IMR-90 (cell line): ENCODE measurements at regions not wholly inside any gene's neighbourhood (a gene's known extent, or its start where the extent isn't known, plus 50 kb on each side); places are given as distances from the start of the nearest gene placed in this dataset.
"Not testable (repeated sequence)": the region's sequence is repeated elsewhere in the genome, so short reads cannot be mapped to it uniquely, and the experiment has no call there.

ENCODE experiments used
- ATAC-seq: fragments of 200-7000 bp; cut with Tn5 transposase; 2 replicates; pipeline ENCODE4 v1.9.1; 2020; ENCODE audit warnings: low read depth, mild to moderate bottlenecking, moderate library complexity
- BruUV-seq: library from RNA; stranded (reverse); fragments of 400-500 nt; replicated peaks from 2 replicates; lab custom pipeline; 2021; lab: Mats Ljungman, UMichigan
- CTCF ChIA-PET: fragments of 300-600 bp; formaldehyde crosslinking; extraction: SDS; loops from one replicate; lab custom pipeline; 2021; ENCODE audit warnings: antibody characterized with exemption; lab: Yijun Ruan, JAX
- POLR2A ChIA-PET: fragments of 300-600 bp; sonication (Branson Sonifier 250); formaldehyde crosslinking; loops from one replicate; lab custom pipeline; 2022; ENCODE audit warnings: antibody characterized with exemption; ENCODE audit not compliant: unreplicated experiment; lab: Charles Lee
- DNase-seq: peaks from one replicate; pipeline ENCODE4 v3.0.0; 2013
- H2AFZ ChIP-seq: replicated peaks from 2 replicates; pipeline ENCODE3; 2013; ENCODE audit warnings: low read length, mild to moderate bottlenecking; ENCODE audit not compliant: poor library complexity
- H2AK5ac ChIP-seq: 2 replicates; pipeline ENCODE4 v1.6.1; 2013; ENCODE audit warnings: low read depth, low read length, inconsistent platforms
- H2AK9ac ChIP-seq: replicated peaks from 2 replicates; pipeline ENCODE3; 2013; ENCODE audit warnings: mild to moderate bottlenecking, low read depth, low read length, moderate library complexity; ENCODE audit not compliant: poor library complexity
- H2BK120ac ChIP-seq: 2 replicates; pipeline ENCODE4 v1.6.1; 2013; ENCODE audit warnings: low read depth, low read length, inconsistent platforms
- H2BK15ac ChIP-seq: 3 replicates; pipeline ENCODE4 v1.6.1; 2013; ENCODE audit warnings: low read depth, low read length, inconsistent platforms
- H2BK20ac ChIP-seq: 2 replicates; pipeline ENCODE4 v1.6.1; 2013; ENCODE audit warnings: low read depth, mild to moderate bottlenecking, inconsistent platforms, low read length, moderate library complexity
- H2BK5ac ChIP-seq: 2 replicates; pipeline ENCODE4 v1.6.1; 2013; ENCODE audit warnings: mild to moderate bottlenecking, low read depth, low read length, inconsistent platforms; ENCODE audit not compliant: poor library complexity, severe bottlenecking
- H3K14ac ChIP-seq: replicated peaks from 2 replicates; pipeline ENCODE4 v1.6.1; 2013; ENCODE audit warnings: low read depth, low read length, inconsistent platforms
- H3K18ac ChIP-seq: 2 replicates; pipeline ENCODE4 v1.6.1; 2013; ENCODE audit warnings: low read depth, low read length, control low read depth
- H3K23ac ChIP-seq: 2 replicates; pipeline ENCODE4 v1.6.1; 2013; ENCODE audit warnings: low read depth, low read length, inconsistent platforms
- H3K27ac ChIP-seq: 2 replicates; pipeline ENCODE4 v1.5.1; 2013; ENCODE audit warnings: mild to moderate bottlenecking, control low read depth, low read length; ENCODE audit not compliant: insufficient read depth
- H3K27me3 ChIP-seq: 2 replicates; pipeline ENCODE4 v1.6.1; 2013; ENCODE audit warnings: low read length; ENCODE audit not compliant: control insufficient read depth, insufficient read depth
- H3K36me3 ChIP-seq: 2 replicates; pipeline ENCODE4 v1.6.1; 2013; ENCODE audit warnings: low read length, mixed read lengths; ENCODE audit not compliant: control insufficient read depth, insufficient read depth
- H3K4ac ChIP-seq: 2 replicates; pipeline ENCODE4 v1.6.1; 2013; ENCODE audit warnings: low read depth, low read length, inconsistent platforms
- H3K4me1 ChIP-seq: 2 replicates; pipeline ENCODE4 v1.6.1; 2013; ENCODE audit warnings: low read length, mixed read lengths; ENCODE audit not compliant: control insufficient read depth, insufficient read depth
- H3K4me2 ChIP-seq: 2 replicates; pipeline ENCODE4 v1.6.1; 2013; ENCODE audit warnings: low read depth, mild to moderate bottlenecking, control low read depth, low read length, moderate library complexity
- H3K4me3 ChIP-seq: 2 replicates; pipeline ENCODE4 v1.5.1; 2013; ENCODE audit warnings: low read depth, mild to moderate bottlenecking, control low read depth, low read length, moderate library complexity; ENCODE audit not compliant: insufficient read depth
- H3K56ac ChIP-seq: 2 replicates; pipeline ENCODE4 v1.6.1; 2013; ENCODE audit warnings: low read length, inconsistent platforms; ENCODE audit not compliant: insufficient read depth; ENCODE audit errors: extremely low read depth
- H3K79me1 ChIP-seq, 2 experiments: 2 replicates each; pipeline ENCODE4 v1.6.1; 2013; ENCODE audit warnings: low read length in 2 of 2, inconsistent platforms in 1 of 2, low read depth in 1 of 2
- H3K9ac ChIP-seq: 2 replicates; pipeline ENCODE4 v1.6.1; 2013; ENCODE audit warnings: low read depth, low read length, control low read depth
- H3K9me1 ChIP-seq: 2 replicates; pipeline ENCODE4 v1.6.1; 2013; ENCODE audit warnings: low read length, inconsistent platforms; ENCODE audit not compliant: insufficient read depth
- H3K9me3 ChIP-seq: 2 replicates; pipeline ENCODE4 v1.6.1; 2013; ENCODE audit warnings: low read length; ENCODE audit not compliant: control insufficient read depth, insufficient read depth
- H4K20me1 ChIP-seq: 2 replicates; pipeline ENCODE4 v1.6.1; 2013; ENCODE audit warnings: low read length, inconsistent platforms; ENCODE audit not compliant: insufficient read depth
- H4K5ac ChIP-seq: 2 replicates; pipeline ENCODE4 v1.6.1; 2013; ENCODE audit warnings: mild to moderate bottlenecking, low read depth, low read length, control low read depth
- H4K8ac ChIP-seq, 2 experiments: 2 replicates each; pipeline ENCODE4 v1.6.1; 2013; ENCODE audit warnings: low read depth in 2 of 2, low read length in 2 of 2, control low read depth in 1 of 2, inconsistent platforms in 1 of 2
- H4K91ac ChIP-seq: 2 replicates; pipeline ENCODE4 v1.6.1; 2013; ENCODE audit warnings: low read depth, low read length, inconsistent platforms; ENCODE audit not compliant: insufficient read depth
- WGBS, 2 experiments: methylation state at CpG; one replicate each; pipeline versions ENCODE4 v1.1.5 to v1.1.7; 2013; ENCODE audit warnings: missing lambda C conversion rate in 2 of 2; ENCODE audit not compliant: insufficient read length in 1 of 2; ENCODE audit errors: extremely low coverage in 2 of 2; 5-methylcytosine and 5-hydroxymethylcytosine counted together
- dilution Hi-C: fragments of 300-500 bp; cut with HindIII; formaldehyde crosslinking; loops from one replicate; pipeline ENCODE4 v1.14.3; 2018; ENCODE audit warnings: low sequenced_read_pairs; ENCODE audit not compliant: unreplicated experiment
- in situ Hi-C: fragments of 300-500 bp; cut with MboI; formaldehyde crosslinking; loops from 3 replicates; pipeline ENCODE4 v1.14.3; 2019; ENCODE audit warnings: low sequenced_read_pairs, inconsistent platforms, mixed read lengths
- intact Hi-C: fragments of 100-400 bp; cut with micrococcal nuclease; formaldehyde crosslinking; loops from 2 replicates; pipeline ENCODE4 v1.10.0; 2022

DNA sequence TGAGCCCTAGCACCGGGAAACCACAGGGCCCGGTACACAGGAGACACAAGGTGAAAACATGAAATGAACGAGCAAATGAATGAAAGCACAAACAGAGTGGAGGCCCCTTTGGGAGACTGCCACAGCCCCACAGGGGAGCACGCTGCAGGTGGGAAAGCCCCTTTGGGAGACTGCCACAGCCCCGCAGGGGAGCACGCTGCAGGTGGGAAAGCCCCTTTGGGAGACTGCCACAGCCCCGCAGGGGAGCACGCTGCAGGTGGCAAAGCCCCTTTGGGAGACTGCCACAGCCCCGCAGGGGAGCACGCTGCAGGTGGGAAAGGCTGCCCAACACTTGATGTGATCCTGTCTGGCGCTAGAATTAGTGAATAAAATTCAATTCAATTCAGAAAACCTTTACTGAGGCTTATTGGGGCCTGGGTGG is 623.0 kb downstream of the UQCRFS1 start:
- H3K9me1 ChIP-seq, H2AFZ ChIP-seq, H3K4ac ChIP-seq, ATAC-seq, H3K4me2 ChIP-seq, H2BK15ac ChIP-seq, BruUV-seq, H3K9ac ChIP-seq, H2BK120ac ChIP-seq, H3K4me1 ChIP-seq, H3K56ac ChIP-seq, H3K79me1 ChIP-seq, H2BK20ac ChIP-seq, H2AK9ac ChIP-seq, H3K23ac ChIP-seq, CTCF ChIA-PET, H3K27ac ChIP-seq, DNase-seq, H3K36me3 ChIP-seq, POLR2A ChIA-PET, H4K8ac ChIP-seq, H4K5ac ChIP-seq, H4K20me1 ChIP-seq, dilution Hi-C loops, in situ Hi-C loops, H4K91ac ChIP-seq, H3K27me3 ChIP-seq, H2BK5ac ChIP-seq, H3K18ac ChIP-seq, H2AK5ac ChIP-seq, H3K4me3 ChIP-seq, intact Hi-C loops, H3K14ac ChIP-seq: not testable (repeated sequence)
- WGBS, 2 experiments: 75% methylated on average over 2 of the region's 11 CpGs; no CpG with 5 or more reads in 1 of the 2 experiments
- peaks cover 48% of the 10 kb centered on the region for H3K9me3 ChIP-seq
